ENCODE measurements at regions not wholly inside any gene's neighbourhood (a gene's known extent, or its start where the extent isn't known, plus 50 kb on each side); places are given as distances from the start of the nearest gene placed in this dataset.
A peak's percentile ranks its signal among the peaks of the same experiment; 100 is the strongest.
"Not testable (repeated sequence)": the region's sequence is repeated elsewhere in the genome, so short reads cannot be mapped to it uniquely, and the experiment has no call there.

- not testable (repeated sequence) for H3K27ac Mint-ChIP-seq; DNase-seq (ENCODE audit: low spot score in 2 of 2, unreplicated experiment in 2 of 2); H3K9me3 Mint-ChIP-seq; H3K36me3 Mint-ChIP-seq; H3K27me3 Mint-ChIP-seq (ENCODE audit: low read depth); H3K4me3 Mint-ChIP-seq; H3K4me1 Mint-ChIP-seq
Observed at GRCh38 chr1:850318-850717, 73.4 kb upstream of the SAMD11 start.

GRCh38 chr1:851398-851797, 72.3 kb upstream of the SAMD11 start:
- not testable (repeated sequence) for H3K27me3 Mint-ChIP-seq (ENCODE audit: low read depth); H3K9me3 Mint-ChIP-seq; H3K4me3 Mint-ChIP-seq; H3K36me3 Mint-ChIP-seq; H3K4me1 Mint-ChIP-seq; DNase-seq (ENCODE audit: low spot score in 2 of 2, unreplicated experiment in 2 of 2); H3K27ac Mint-ChIP-seq

- H3K4me3 Mint-ChIP-seq; DNase-seq (ENCODE audit: low spot score in 2 of 2, unreplicated experiment in 2 of 2); H3K4me1 Mint-ChIP-seq; H3K36me3 Mint-ChIP-seq; H3K9me3 Mint-ChIP-seq; H3K27ac Mint-ChIP-seq; H3K27me3 Mint-ChIP-seq (ENCODE audit: low read depth): not testable (repeated sequence)
Observed at GRCh38 chr1:851841-852240, 71.9 kb upstream of the SAMD11 start.

GRCh38 chr1:855202-855981, 68.3 kb upstream of the SAMD11 start:
- H3K27ac Mint-ChIP-seq; H3K9me3 Mint-ChIP-seq; H3K36me3 Mint-ChIP-seq; H3K27me3 Mint-ChIP-seq (ENCODE audit: low read depth); H3K4me3 Mint-ChIP-seq; H3K4me1 Mint-ChIP-seq; DNase-seq (ENCODE audit: low spot score in 2 of 2, unreplicated experiment in 2 of 2): not testable (repeated sequence)

GRCh38 chr1:856541-857057, 67.1 kb upstream of the SAMD11 start:
- not testable (repeated sequence) for H3K36me3 Mint-ChIP-seq; H3K4me3 Mint-ChIP-seq; H3K9me3 Mint-ChIP-seq; H3K27me3 Mint-ChIP-seq (ENCODE audit: low read depth); DNase-seq (ENCODE audit: low spot score in 2 of 2, unreplicated experiment in 2 of 2); H3K4me1 Mint-ChIP-seq; H3K27ac Mint-ChIP-seq

GRCh38 chr1:857926-858648, 65.6 kb upstream of the SAMD11 start:
- not testable (repeated sequence) for DNase-seq (ENCODE audit: low spot score in 2 of 2, unreplicated experiment in 2 of 2); H3K27ac Mint-ChIP-seq; H3K9me3 Mint-ChIP-seq; H3K4me3 Mint-ChIP-seq; H3K36me3 Mint-ChIP-seq; H3K4me1 Mint-ChIP-seq
- peak; percentile 12 for TF ChIP-seq CTCF (IDR thresholded peaks at IDR 0.05; ENCODE audit: unreplicated experiment)
- H3K27me3 Mint-ChIP-seq (ENCODE audit: low read depth) = peaks cover 21% of the 10 kb centered on the region

GRCh38 chr1:858649-859041, 65.1 kb upstream of the SAMD11 start:
- not testable (repeated sequence) for H3K4me3 Mint-ChIP-seq

GRCh38 chr1:860941-861340, 62.8 kb upstream of the SAMD11 start:
- not testable (repeated sequence) for H3K36me3 Mint-ChIP-seq; H3K4me3 Mint-ChIP-seq; H3K4me1 Mint-ChIP-seq; H3K9me3 Mint-ChIP-seq; DNase-seq (ENCODE audit: low spot score in 2 of 2, unreplicated experiment in 2 of 2); H3K27ac Mint-ChIP-seq
- H3K27me3 Mint-ChIP-seq (ENCODE audit: low read depth) = peaks cover 40% of the 10 kb centered on the region

More at GRCh38 chr1:858649-859041, 65.1 kb upstream of the SAMD11 start:
- not testable (repeated sequence) for DNase-seq (ENCODE audit: low spot score in 2 of 2, unreplicated experiment in 2 of 2); H3K4me1 Mint-ChIP-seq; H3K27ac Mint-ChIP-seq; H3K9me3 Mint-ChIP-seq; H3K36me3 Mint-ChIP-seq
- peaks cover 24% of the 10 kb centered on the region for H3K27me3 Mint-ChIP-seq (ENCODE audit: low read depth)

GRCh38 chr1:861714-862113, 62.0 kb upstream of the SAMD11 start:
- Mint-ChIP-seq H3K9me3 (no peaks in the 10 kb centered on the region), H3K4me3 (no peak overlapping the region), H3K36me3 (no peaks in the 10 kb centered on the region), H3K4me1 (peaks cover 10% of the 10 kb centered on the region), H3K27me3 (ENCODE audit: low read depth) (peaks cover 44% of the 10 kb centered on the region), H3K27ac (no peak overlapping the region)
- DNase-seq (ENCODE audit: low spot score in 2 of 2, unreplicated experiment in 2 of 2) = no peak
- no peak for TF ChIP-seq CTCF (IDR thresholded peaks at IDR 0.05; ENCODE audit: unreplicated experiment)

GRCh38 chr1:862601-863000, 61.1 kb upstream of the SAMD11 start:
- H3K27ac Mint-ChIP-seq; DNase-seq (ENCODE audit: low spot score in 2 of 2, unreplicated experiment in 2 of 2); H3K9me3 Mint-ChIP-seq; H3K36me3 Mint-ChIP-seq; H3K4me3 Mint-ChIP-seq: not testable (repeated sequence)
- peaks cover 16% of the 10 kb centered on the region for H3K4me1 Mint-ChIP-seq
- H3K27me3 Mint-ChIP-seq (ENCODE audit: low read depth) = peaks cover 52% of the 10 kb centered on the region

- not testable (repeated sequence) for H3K36me3 Mint-ChIP-seq; DNase-seq (ENCODE audit: low spot score in 2 of 2, unreplicated experiment in 2 of 2); H3K27ac Mint-ChIP-seq; H3K9me3 Mint-ChIP-seq; H3K4me3 Mint-ChIP-seq
- Mint-ChIP-seq H3K27me3 (ENCODE audit: low read depth) (peaks cover 64% of the 10 kb centered on the region), H3K4me1 (peaks cover 26% of the 10 kb centered on the region)
Observed at GRCh38 chr1:865633-866032, 58.1 kb upstream of the SAMD11 start.

All from mesothelial cell of epicardium (in vitro differentiated cells).